A673 (cell line): ENCODE measurements at regions not wholly inside any gene's neighbourhood (a gene's known extent, or its start where the extent isn't known, plus 50 kb on each side); places are given as distances from the start of the nearest gene placed in this dataset.
"Not testable (repeated sequence)": the region's sequence is repeated elsewhere in the genome, so short reads cannot be mapped to it uniquely, and the experiment has no call there.

Experiments used
- EZH2 ChIP-seq: fragments of 200-600 bp; sonication (generic); IDR thresholded peaks from 2 replicates; pipeline ENCODE4 v1.6.1; 2017; ENCODE audit warnings: borderline replicate concordance, low read depth, mild to moderate bottlenecking, mixed read lengths, antibody characterized with exemption, low read length; ENCODE audit not compliant: poor library complexity, severe bottlenecking
- TF ChIP-seq, protein P1 (sequence below): fragments of 300-800, 200-600 bp; sonication (generic); conservative IDR thresholded peaks from 2 replicates; pipeline ENCODE4 v1.5.1; 2017; ENCODE audit warnings: low read depth, mild to moderate bottlenecking, antibody characterized with exemption, low read length, moderate library complexity, mixed read lengths

DNA sequence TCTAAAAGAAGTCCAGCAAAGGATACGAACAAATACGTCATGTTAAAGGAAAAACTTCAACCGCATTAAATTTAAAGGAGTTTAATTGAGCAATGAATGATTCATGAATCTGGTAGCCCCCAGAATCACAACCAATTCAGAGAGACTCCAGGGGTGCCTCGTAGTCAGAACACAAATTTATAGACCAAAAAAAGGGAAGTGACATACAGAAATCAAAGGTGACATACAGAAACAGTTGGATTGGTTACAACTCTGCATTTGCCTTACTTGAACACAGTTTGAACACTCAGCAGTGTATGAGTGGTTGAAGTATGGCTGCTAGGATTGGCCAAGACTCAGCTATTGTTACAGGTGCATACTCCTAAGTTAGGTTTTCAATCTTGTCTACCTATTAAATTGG lies 59.5 kb upstream of the SERP2 start:
- TF ChIP-seq, protein P1, sequence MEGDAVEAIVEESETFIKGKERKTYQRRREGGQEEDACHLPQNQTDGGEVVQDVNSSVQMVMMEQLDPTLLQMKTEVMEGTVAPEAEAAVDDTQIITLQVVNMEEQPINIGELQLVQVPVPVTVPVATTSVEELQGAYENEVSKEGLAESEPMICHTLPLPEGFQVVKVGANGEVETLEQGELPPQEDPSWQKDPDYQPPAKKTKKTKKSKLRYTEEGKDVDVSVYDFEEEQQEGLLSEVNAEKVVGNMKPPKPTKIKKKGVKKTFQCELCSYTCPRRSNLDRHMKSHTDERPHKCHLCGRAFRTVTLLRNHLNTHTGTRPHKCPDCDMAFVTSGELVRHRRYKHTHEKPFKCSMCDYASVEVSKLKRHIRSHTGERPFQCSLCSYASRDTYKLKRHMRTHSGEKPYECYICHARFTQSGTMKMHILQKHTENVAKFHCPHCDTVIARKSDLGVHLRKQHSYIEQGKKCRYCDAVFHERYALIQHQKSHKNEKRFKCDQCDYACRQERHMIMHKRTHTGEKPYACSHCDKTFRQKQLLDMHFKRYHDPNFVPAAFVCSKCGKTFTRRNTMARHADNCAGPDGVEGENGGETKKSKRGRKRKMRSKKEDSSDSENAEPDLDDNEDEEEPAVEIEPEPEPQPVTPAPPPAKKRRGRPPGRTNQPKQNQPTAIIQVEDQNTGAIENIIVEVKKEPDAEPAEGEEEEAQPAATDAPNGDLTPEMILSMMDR: not testable (repeated sequence)
- not testable (repeated sequence) for TF ChIP-seq EZH2
